Uterus (tissue), 2 donors: ENCODE measurements at regions not wholly inside any gene's neighbourhood (a gene's known extent, or its start where the extent isn't known, plus 50 kb on each side); places are given as distances from the start of the nearest gene placed in this dataset.

ENCODE experiments used
- POLR2A ChIP-seq, 2 donors: fragments of 450-650 bp; IDR thresholded peaks; one replicate each; pipeline ENCODE4 v1.6.1; 2016; ENCODE audit warnings: antibody characterized with exemption in 2 of 2, mild to moderate bottlenecking in 1 of 2, moderate library complexity in 1 of 2
- TF ChIP-seq, protein P1 (sequence below), 4 experiments: fragments of 200-600 bp in 2 of 4; fragments of 450-650 bp in 2 of 4; sonication (generic) in 2 of 4; IDR thresholded peaks; one replicate each; pipeline ENCODE4 v1.5.1; 2016 to 2019; ENCODE audit warnings: antibody characterized with exemption in 4 of 4, mild to moderate bottlenecking in 2 of 4, moderate library complexity in 1 of 4

GRCh38 chr12:127489061-127489460 lies 777.9 kb upstream of the TMEM132C start:
- TF ChIP-seq, protein P1, sequence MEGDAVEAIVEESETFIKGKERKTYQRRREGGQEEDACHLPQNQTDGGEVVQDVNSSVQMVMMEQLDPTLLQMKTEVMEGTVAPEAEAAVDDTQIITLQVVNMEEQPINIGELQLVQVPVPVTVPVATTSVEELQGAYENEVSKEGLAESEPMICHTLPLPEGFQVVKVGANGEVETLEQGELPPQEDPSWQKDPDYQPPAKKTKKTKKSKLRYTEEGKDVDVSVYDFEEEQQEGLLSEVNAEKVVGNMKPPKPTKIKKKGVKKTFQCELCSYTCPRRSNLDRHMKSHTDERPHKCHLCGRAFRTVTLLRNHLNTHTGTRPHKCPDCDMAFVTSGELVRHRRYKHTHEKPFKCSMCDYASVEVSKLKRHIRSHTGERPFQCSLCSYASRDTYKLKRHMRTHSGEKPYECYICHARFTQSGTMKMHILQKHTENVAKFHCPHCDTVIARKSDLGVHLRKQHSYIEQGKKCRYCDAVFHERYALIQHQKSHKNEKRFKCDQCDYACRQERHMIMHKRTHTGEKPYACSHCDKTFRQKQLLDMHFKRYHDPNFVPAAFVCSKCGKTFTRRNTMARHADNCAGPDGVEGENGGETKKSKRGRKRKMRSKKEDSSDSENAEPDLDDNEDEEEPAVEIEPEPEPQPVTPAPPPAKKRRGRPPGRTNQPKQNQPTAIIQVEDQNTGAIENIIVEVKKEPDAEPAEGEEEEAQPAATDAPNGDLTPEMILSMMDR (IDR thresholded peaks at IDR 0.05) = no peak
- no peak for TF ChIP-seq POLR2A (IDR thresholded peaks at IDR 0.05)
